Upper lobe of right lung (tissue), 1 donor: ENCODE measurements at regions not wholly inside any gene's neighbourhood (a gene's known extent, or its start where the extent isn't known, plus 50 kb on each side); places are given as distances from the start of the nearest gene placed in this dataset.

Experiments
- ATAC-seq: fragments of 200-7000 bp; cut with Tn5 transposase; one replicate; pipeline ENCODE4 v1.9.1; 2020; ENCODE audit warnings: mild to moderate bottlenecking, moderate library complexity
- DNase-seq: peaks from one replicate; pipeline ENCODE4 v3.0.0-alpha.2; 2020
- H3K27ac ChIP-seq: fragments of 200-600 bp; one replicate; pipeline ENCODE4 v1.8.0; 2022
- H3K27me3 ChIP-seq: fragments of 200-600 bp; one replicate; pipeline ENCODE4 v1.8.0; 2022; ENCODE audit warnings: mild to moderate bottlenecking
- H3K36me3 ChIP-seq: fragments of 200-600 bp; one replicate; pipeline ENCODE4 v1.8.0; 2022
- H3K4me1 ChIP-seq: fragments of 200-600 bp; one replicate; pipeline ENCODE4 v1.8.0; 2022
- H3K4me3 ChIP-seq: fragments of 200-600 bp; one replicate; pipeline ENCODE4 v1.8.0; 2022; ENCODE audit warnings: mild to moderate bottlenecking
- H3K9me3 ChIP-seq: fragments of 200-600 bp; one replicate; pipeline ENCODE4 v1.8.0; 2022
- CTCF ChIP-seq: fragments of 200-600 bp; IDR thresholded peaks from one replicate; pipeline ENCODE4 v1.8.0; 2022; ENCODE audit warnings: antibody characterized with exemption
- intact Hi-C: fragments of 100-400 bp; cut with DNase I; formaldehyde crosslinking; loops from one replicate; pipeline ENCODE4 v1.11.0; 2022
- donor health status: DM: no; HTN: yes; CAD: no; lungs with severe emphysema.

- intact Hi-C loops: no loop called here
- no peaks in the 10 kb centered on the region for H3K4me1 ChIP-seq
- TF ChIP-seq CTCF: no peak
- H3K4me3 ChIP-seq: no peak overlapping the region
- no peak overlapping the region for H3K27ac ChIP-seq
- H3K27me3 ChIP-seq: no peaks in the 10 kb centered on the region
- no peak for ATAC-seq
- no peak for DNase-seq
- H3K36me3 ChIP-seq: no peaks in the 10 kb centered on the region
- no peaks in the 10 kb centered on the region for H3K9me3 ChIP-seq
These were observed 292.6 kb downstream of the EFHB start for GRCh38 chr3:19641408-19641807.

- Histone ChIP-seq H3K9me3 (no peaks in the 10 kb centered on the region), H3K4me3 (no peak overlapping the region), H3K4me1 (no peaks in the 10 kb centered on the region), H3K27me3 (no peaks in the 10 kb centered on the region), H3K36me3 (no peaks in the 10 kb centered on the region), H3K27ac (no peak overlapping the region)
- ATAC-seq (no peak), DNase-seq (no peak)
- no peak for TF ChIP-seq CTCF
- intact Hi-C loops: no loop called here
These were observed 301.6 kb downstream of the EFHB start for GRCh38 chr3:19632099-19633074.

GRCh38 chr3:19598870-19599269 lies 335.1 kb downstream of the EFHB start:
- no peaks in the 10 kb centered on the region for H3K4me1 ChIP-seq
- H3K27me3 ChIP-seq: no peaks in the 10 kb centered on the region
- H3K27ac ChIP-seq: no peak overlapping the region
- H3K36me3 ChIP-seq: no peaks in the 10 kb centered on the region
- ATAC-seq (no peak), DNase-seq (no peak)
- H3K4me3 ChIP-seq: no peak overlapping the region
- intact Hi-C loops: no loop called here
- peaks cover 9% of the 10 kb centered on the region for H3K9me3 ChIP-seq
- TF ChIP-seq CTCF: no peak

- Histone ChIP-seq H3K27me3 (no peaks in the 10 kb centered on the region), H3K4me1 (no peaks in the 10 kb centered on the region), H3K36me3 (no peaks in the 10 kb centered on the region), H3K9me3 (peaks cover 9% of the 10 kb centered on the region), H3K27ac (no peak overlapping the region), H3K4me3 (no peak overlapping the region)
- no peak for TF ChIP-seq CTCF
- intact Hi-C loops: no loop called here
- DNase-seq: no peak
- ATAC-seq: no peak
These were observed 337.6 kb downstream of the EFHB start for GRCh38 chr3:19596408-19596807.

- no peak for ATAC-seq
- Histone ChIP-seq H3K36me3 (no peaks in the 10 kb centered on the region), H3K27ac (no peak overlapping the region), H3K9me3 (peaks cover 9% of the 10 kb centered on the region), H3K4me1 (no peaks in the 10 kb centered on the region), H3K4me3 (no peak overlapping the region), H3K27me3 (no peaks in the 10 kb centered on the region)
- intact Hi-C loops: no loop called here
- no peak for DNase-seq
- TF ChIP-seq CTCF: no peak
These were observed 338.1 kb downstream of the EFHB start for GRCh38 chr3:19595884-19596283.
